ENCODE measurements at regions not wholly inside any gene's neighbourhood (a gene's known extent, or its start where the extent isn't known, plus 50 kb on each side); places are given as distances from the start of the nearest gene placed in this dataset.

DNA sequence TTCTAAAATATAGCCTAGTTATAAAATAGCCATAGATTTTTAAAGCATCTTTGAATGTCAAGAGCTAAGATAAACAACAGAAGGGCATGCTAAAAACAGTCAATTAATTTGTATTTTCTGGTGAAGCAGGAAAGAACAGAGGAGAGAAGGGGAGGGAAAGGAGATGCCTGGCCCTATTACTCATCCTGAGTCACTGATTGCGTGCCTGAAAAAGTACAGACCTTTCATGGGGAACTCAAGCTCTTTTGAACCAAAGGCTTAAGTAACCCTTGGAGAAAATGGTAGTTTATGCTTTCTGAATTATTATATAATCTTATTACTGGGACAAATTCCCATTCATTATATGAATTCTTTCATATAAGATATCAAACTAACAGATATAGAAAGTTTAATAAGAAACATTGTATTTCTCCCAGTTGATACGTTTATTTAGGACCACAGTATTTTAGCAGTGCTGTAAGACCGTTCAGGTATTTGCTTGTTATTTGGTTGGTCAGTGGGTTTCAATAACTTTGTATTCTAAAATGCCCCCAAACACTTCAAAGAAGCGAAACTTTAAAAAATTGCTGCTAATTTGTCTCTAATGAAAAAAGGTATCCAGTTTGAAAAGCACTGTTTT is 151.3 kb downstream of the HGF start:
- Histone ChIP-seq H3K36me3 (no peaks in the 10 kb centered on the region), H3K27ac (no peak overlapping the region), H3K4me3 (replicated peaks in 1 of 3) (no peak overlapping the region), H3K9me3 (no peaks in the 10 kb centered on the region), H3K27me3 (no peaks in the 10 kb centered on the region), H3K4me1 (no peaks in the 10 kb centered on the region)
- no peak for DNase-seq
- WGBS, 2 donors: 88 to 93% methylated on average over 4 of the region's 4 CpGs
- no peak for TF ChIP-seq POLR2A (IDR thresholded peaks at IDR 0.05)
- TF ChIP-seq, protein P1, sequence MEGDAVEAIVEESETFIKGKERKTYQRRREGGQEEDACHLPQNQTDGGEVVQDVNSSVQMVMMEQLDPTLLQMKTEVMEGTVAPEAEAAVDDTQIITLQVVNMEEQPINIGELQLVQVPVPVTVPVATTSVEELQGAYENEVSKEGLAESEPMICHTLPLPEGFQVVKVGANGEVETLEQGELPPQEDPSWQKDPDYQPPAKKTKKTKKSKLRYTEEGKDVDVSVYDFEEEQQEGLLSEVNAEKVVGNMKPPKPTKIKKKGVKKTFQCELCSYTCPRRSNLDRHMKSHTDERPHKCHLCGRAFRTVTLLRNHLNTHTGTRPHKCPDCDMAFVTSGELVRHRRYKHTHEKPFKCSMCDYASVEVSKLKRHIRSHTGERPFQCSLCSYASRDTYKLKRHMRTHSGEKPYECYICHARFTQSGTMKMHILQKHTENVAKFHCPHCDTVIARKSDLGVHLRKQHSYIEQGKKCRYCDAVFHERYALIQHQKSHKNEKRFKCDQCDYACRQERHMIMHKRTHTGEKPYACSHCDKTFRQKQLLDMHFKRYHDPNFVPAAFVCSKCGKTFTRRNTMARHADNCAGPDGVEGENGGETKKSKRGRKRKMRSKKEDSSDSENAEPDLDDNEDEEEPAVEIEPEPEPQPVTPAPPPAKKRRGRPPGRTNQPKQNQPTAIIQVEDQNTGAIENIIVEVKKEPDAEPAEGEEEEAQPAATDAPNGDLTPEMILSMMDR (IDR thresholded peaks at IDR 0.05): no peak
- intact Hi-C loops (cut with DNase I): no loop called here

DNA sequence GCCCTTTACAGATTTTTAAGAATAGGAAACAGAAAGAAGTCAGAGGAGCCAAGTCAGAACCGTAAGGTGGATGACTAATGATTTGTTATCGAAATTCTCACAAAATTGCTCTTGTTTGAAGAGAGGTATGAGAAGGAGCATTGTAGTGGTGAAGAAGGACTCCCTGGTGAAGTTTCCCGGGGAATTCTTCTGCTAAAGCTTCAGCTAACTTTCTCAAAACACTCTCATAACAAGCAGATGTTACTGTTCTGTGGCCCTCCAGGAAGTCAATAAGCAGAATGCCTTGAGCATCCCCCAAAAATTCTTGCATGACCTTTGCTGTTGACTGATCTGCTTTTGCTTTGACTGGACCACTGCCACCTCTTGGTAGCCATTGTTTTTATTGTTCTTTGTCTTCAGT is 152.9 kb downstream of the HGF start:
- Histone ChIP-seq H3K4me1 (no peaks in the 10 kb centered on the region), H3K27ac (no peak overlapping the region), H3K4me3 (replicated peaks in 1 of 3) (no peak overlapping the region), H3K27me3 (no peaks in the 10 kb centered on the region), H3K36me3 (no peaks in the 10 kb centered on the region), H3K9me3 (no peaks in the 10 kb centered on the region)
- no peak for DNase-seq
- intact Hi-C loops (cut with DNase I): no loop called here
- 70 to 85% methylated on average over 3 of the region's 3 CpGs for WGBS, 2 donors
- TF ChIP-seq POLR2A (IDR thresholded peaks at IDR 0.05): no peak
- TF ChIP-seq, protein P1 (IDR thresholded peaks at IDR 0.05): no peak

DNA sequence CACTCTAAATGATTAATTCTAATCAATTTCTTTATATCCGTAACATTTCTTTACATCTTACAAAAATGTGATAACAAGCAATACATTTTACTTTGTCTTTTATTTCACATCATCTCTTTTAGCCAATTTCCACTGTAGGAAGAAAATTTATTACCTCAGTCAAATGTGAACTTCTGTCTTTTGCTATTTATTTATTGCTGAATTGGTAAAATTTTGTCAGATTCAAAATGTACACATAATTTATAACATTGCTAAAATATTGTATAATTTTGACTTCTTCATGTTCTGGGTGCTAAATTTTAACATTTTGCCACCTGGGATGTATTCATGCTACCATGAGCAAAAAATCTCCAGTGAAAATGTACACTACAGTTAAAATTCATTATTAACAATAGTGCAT is 158.0 kb downstream of the HGF start:
- no peak overlapping the region for H3K27ac ChIP-seq
- intact Hi-C loops (cut with DNase I): no loop called here

DNA sequence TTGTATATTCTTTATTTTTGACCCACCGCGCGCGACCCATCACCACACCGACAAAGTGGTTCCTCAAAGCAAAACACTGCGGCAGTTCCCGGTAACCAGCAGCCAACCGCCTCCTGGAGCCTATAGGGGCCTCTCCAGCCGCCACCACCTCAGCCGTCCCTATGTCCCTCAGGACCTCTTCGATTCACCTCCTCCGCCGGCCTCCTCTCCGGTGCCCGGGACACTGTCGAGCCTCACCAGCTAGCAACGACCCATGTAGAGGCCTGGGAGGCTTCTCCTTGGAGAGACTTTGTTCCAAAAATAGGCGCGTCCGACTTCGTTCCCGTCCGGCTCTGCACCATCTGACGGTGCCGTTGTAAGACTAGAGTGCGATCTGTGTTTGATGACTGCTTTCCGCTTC is 158.8 kb downstream of the HGF start:
- intact Hi-C loops (cut with DNase I): no loop called here
- Histone ChIP-seq H3K27ac (no peak overlapping the region), H3K4me3 (replicated peaks in 1 of 3) (no peak overlapping the region), H3K27me3 (no peaks in the 10 kb centered on the region), H3K36me3 (no peaks in the 10 kb centered on the region), H3K4me1 (no peaks in the 10 kb centered on the region), H3K9me3 (no peaks in the 10 kb centered on the region)
- no peak for TF ChIP-seq POLR2A (IDR thresholded peaks at IDR 0.05)
- TF ChIP-seq, protein P1 (IDR thresholded peaks at IDR 0.05): no peak
- 88 to 91% methylated on average over 27 of the region's 27 CpGs for WGBS, 2 donors
- no peak for DNase-seq

More for the DNA sequence above, 158.0 kb downstream of the HGF start:
- WGBS, 2 donors: 99 to 100% methylated on average over 1 of the region's 1 CpG
- TF ChIP-seq POLR2A (IDR thresholded peaks at IDR 0.05): no peak
- TF ChIP-seq, protein P1 (IDR thresholded peaks at IDR 0.05): no peak
- H3K4me1 ChIP-seq: no peaks in the 10 kb centered on the region
- H3K27me3 ChIP-seq: no peaks in the 10 kb centered on the region
- no peak overlapping the region for H3K4me3 ChIP-seq (replicated peaks in 1 of 3)
- H3K36me3 ChIP-seq: no peaks in the 10 kb centered on the region
- no peaks in the 10 kb centered on the region for H3K9me3 ChIP-seq
- no peak for DNase-seq

DNA sequence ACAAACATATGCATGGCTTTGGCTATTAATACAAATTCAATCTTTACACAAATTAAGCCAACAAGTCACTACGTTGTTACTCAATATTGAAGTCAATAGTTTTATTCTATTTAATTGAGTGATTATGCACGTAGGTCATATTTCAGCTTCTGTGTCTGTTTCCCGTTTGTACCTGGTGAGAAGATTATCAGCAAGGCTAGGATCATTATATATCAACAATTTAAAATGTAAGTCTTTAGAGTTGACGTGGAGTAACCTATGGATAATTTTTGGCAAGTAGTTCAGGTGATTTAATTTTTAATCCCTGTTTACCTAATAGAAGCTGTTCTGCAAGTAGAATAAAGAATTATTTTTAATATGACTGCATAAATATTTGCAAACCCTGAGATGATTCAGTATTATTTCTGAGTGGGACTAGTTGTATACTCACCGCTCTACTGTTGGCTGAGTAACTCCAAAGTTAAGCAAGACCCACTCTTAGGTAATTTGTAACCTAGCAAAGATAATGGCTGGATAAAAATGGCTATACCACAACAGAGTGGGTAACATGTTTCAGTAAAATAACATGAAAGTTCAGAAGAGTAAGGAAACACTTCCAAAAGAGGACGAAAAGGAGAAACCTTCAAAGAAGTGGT is 161.0 kb downstream of the HGF start:
- TF ChIP-seq, protein P1 (IDR thresholded peaks at IDR 0.05): no peak
- TF ChIP-seq POLR2A (IDR thresholded peaks at IDR 0.05): no peak
- Histone ChIP-seq H3K9me3 (no peaks in the 10 kb centered on the region), H3K27ac (no peak overlapping the region), H3K4me1 (no peaks in the 10 kb centered on the region), H3K36me3 (no peaks in the 10 kb centered on the region), H3K4me3 (replicated peaks in 1 of 3) (no peak overlapping the region), H3K27me3 (no peaks in the 10 kb centered on the region)
- WGBS, 2 donors: 94 to 95% methylated on average over 6 of the region's 6 CpGs
- intact Hi-C loops (cut with DNase I): no loop called here
- DNase-seq: no peak

Measured in thyroid gland (tissue), 4 donors.